Uterus (tissue), 3 donors: ENCODE measurements at regions not wholly inside any gene's neighbourhood (a gene's known extent, or its start where the extent isn't known, plus 50 kb on each side); places are given as distances from the start of the nearest gene placed in this dataset.
"Not testable (repeated sequence)": the region's sequence is repeated elsewhere in the genome, so short reads cannot be mapped to it uniquely, and the experiment has no call there.

ENCODE experiments used
- DNase-seq, 2 donors: peaks; one replicate each; pipeline ENCODE4 v3.0.0-alpha.2; 2019 to 2020
- H3K27ac ChIP-seq, 2 donors: fragments of 200-600 bp; sonication (generic); 1 replicate in 1 of 2; 2 replicates in 1 of 2; pipeline ENCODE4 v1.5.1; 2016 to 2018
- H3K27me3 ChIP-seq, 2 donors: fragments of 200-600 bp; sonication (generic); one replicate each; pipeline ENCODE4 v1.5.1; 2018 to 2019; ENCODE audit warnings: control low read depth in 1 of 2
- H3K36me3 ChIP-seq, 2 donors: fragments of 200-600 bp; sonication (generic); one replicate each; pipeline ENCODE4 v1.5.1; 2019; ENCODE audit warnings: control low read depth in 1 of 2
- H3K4me1 ChIP-seq, 2 donors: fragments of 200-600 bp; sonication (generic); one replicate each; pipeline ENCODE4 v1.5.1; 2018 to 2019; ENCODE audit warnings: control low read depth in 1 of 2
- H3K4me3 ChIP-seq, 2 donors: fragments of 200-600 bp; sonication (generic); 1 replicate in 1 of 2; 2 replicates in 1 of 2; pipeline ENCODE4 v1.5.1; 2018 to 2019; ENCODE audit warnings: mild to moderate bottlenecking in 1 of 2
- H3K9me3 ChIP-seq, 2 donors: fragments of 200-600 bp; sonication (generic); one replicate each; pipeline ENCODE4 v1.5.1; 2019; ENCODE audit warnings: control low read depth in 1 of 2
- CTCF ChIP-seq, 4 experiments: fragments of 200-600 bp in 2 of 4; fragments of 450-650 bp in 2 of 4; sonication (generic) in 2 of 4; IDR thresholded peaks; one replicate each; pipeline ENCODE4 v1.5.1; 2016 to 2019; ENCODE audit warnings: antibody characterized with exemption in 4 of 4, mild to moderate bottlenecking in 2 of 4, moderate library complexity in 1 of 4
- POLR2A ChIP-seq, 2 donors: fragments of 450-650 bp; IDR thresholded peaks; one replicate each; pipeline ENCODE4 v1.6.1; 2016; ENCODE audit warnings: antibody characterized with exemption in 2 of 2, mild to moderate bottlenecking in 1 of 2, moderate library complexity in 1 of 2
- intact Hi-C: fragments of 100-400 bp; cut with DNase I; formaldehyde crosslinking; loops from one replicate; pipeline ENCODE4 v1.15.1; 2023; ENCODE audit warnings: low total_unique reads
- donor health status: DM: yes; HTN: yes; CAD: no.

GRCh38 chr3:144496141-144496835 is 524.7 kb downstream of the DIPK2A start:
- no peaks in the 10 kb centered on the region for H3K9me3 ChIP-seq
- intact Hi-C loops = no loop called here
- no peak for DNase-seq
- H3K4me1 ChIP-seq = no peaks in the 10 kb centered on the region
- no peaks in the 10 kb centered on the region for H3K36me3 ChIP-seq
- H3K27ac ChIP-seq = no peak overlapping the region
- TF ChIP-seq CTCF (IDR thresholded peaks at IDR 0.05) (no peak), POLR2A (IDR thresholded peaks at IDR 0.05) (no peak)
- H3K4me3 ChIP-seq = no peak overlapping the region
- H3K27me3 ChIP-seq = no peaks in the 10 kb centered on the region

GRCh38 chr3:144497452-144497851 is 525.8 kb downstream of the DIPK2A start:
- DNase-seq = no peak
- TF ChIP-seq POLR2A (IDR thresholded peaks at IDR 0.05) (no peak), CTCF (IDR thresholded peaks at IDR 0.05) (no peak)
- intact Hi-C loops = no loop called here
- no peaks in the 10 kb centered on the region for H3K4me1 ChIP-seq
- no peak overlapping the region for H3K4me3 ChIP-seq
- H3K27me3 ChIP-seq = no peaks in the 10 kb centered on the region
- no peaks in the 10 kb centered on the region for H3K9me3 ChIP-seq
- H3K36me3 ChIP-seq = no peaks in the 10 kb centered on the region
- no peak overlapping the region for H3K27ac ChIP-seq

GRCh38 chr3:144499001-144499930 is 527.6 kb downstream of the DIPK2A start:
- Histone ChIP-seq H3K27me3 (no peaks in the 10 kb centered on the region), H3K4me1 (no peaks in the 10 kb centered on the region), H3K9me3 (no peaks in the 10 kb centered on the region), H3K36me3 (no peaks in the 10 kb centered on the region), H3K4me3 (no peak overlapping the region), H3K27ac (no peak overlapping the region)
- TF ChIP-seq POLR2A (IDR thresholded peaks at IDR 0.05) (no peak), CTCF (IDR thresholded peaks at IDR 0.05) (no peak)
- intact Hi-C loops = no loop called here
- DNase-seq = no peak

- intact Hi-C loops = no loop called here
- no peak for DNase-seq
- no peak for TF ChIP-seq POLR2A (IDR thresholded peaks at IDR 0.05)
- no peak for TF ChIP-seq CTCF (IDR thresholded peaks at IDR 0.05)
- Histone ChIP-seq H3K9me3 (no peaks in the 10 kb centered on the region), H3K4me1 (no peaks in the 10 kb centered on the region), H3K27ac (no peak overlapping the region), H3K27me3 (no peaks in the 10 kb centered on the region), H3K4me3 (no peak overlapping the region), H3K36me3 (no peaks in the 10 kb centered on the region)
Measured at GRCh38 chr3:144501467-144501866, 529.8 kb downstream of the DIPK2A start.

GRCh38 chr3:144502402-144502801 is 530.8 kb downstream of the DIPK2A start:
- H3K27ac ChIP-seq = no peak overlapping the region
- no peak for TF ChIP-seq POLR2A (IDR thresholded peaks at IDR 0.05)
- TF ChIP-seq CTCF (IDR thresholded peaks at IDR 0.05) = no peak
- no peak overlapping the region for H3K4me3 ChIP-seq
- no peaks in the 10 kb centered on the region for H3K4me1 ChIP-seq
- no peaks in the 10 kb centered on the region for H3K27me3 ChIP-seq
- no peaks in the 10 kb centered on the region for H3K36me3 ChIP-seq
- intact Hi-C loops = no loop called here
- no peaks in the 10 kb centered on the region for H3K9me3 ChIP-seq
- DNase-seq = no peak

- H3K36me3 ChIP-seq, H3K4me1 ChIP-seq, H3K27ac ChIP-seq, intact Hi-C loops, H3K9me3 ChIP-seq, H3K27me3 ChIP-seq, H3K4me3 ChIP-seq, DNase-seq: not testable (repeated sequence)
Measured at GRCh38 chr3:144506375-144506774, 534.8 kb downstream of the DIPK2A start.
